NB4 (cell line): ENCODE measurements at regions not wholly inside any gene's neighbourhood (a gene's known extent, or its start where the extent isn't known, plus 50 kb on each side); places are given as distances from the start of the nearest gene placed in this dataset.

Experiments used
- DNase-seq: peaks from one replicate; pipeline ENCODE4 v3.0.0; 2010; ENCODE audit warnings: low read depth
- H3K4me3 ChIP-seq: one replicate; pipeline ENCODE4 v1.5.1; 2011; ENCODE audit warnings: mild to moderate bottlenecking, low read depth, low read length, moderate library complexity
- MYC ChIP-seq: IDR thresholded peaks from 2 replicates; pipeline ENCODE4 v1.6.1; 2011; ENCODE audit warnings: low read depth, low read length
- POLR2A ChIP-seq: IDR thresholded peaks from 2 replicates; pipeline ENCODE4 v1.6.1; 2011; ENCODE audit warnings: mild to moderate bottlenecking; ENCODE audit not compliant: insufficient read length; ENCODE audit errors: extremely low read depth
- TF ChIP-seq, protein P1 (sequence below): IDR thresholded peaks from one replicate; pipeline ENCODE4 v1.5.1; 2012; ENCODE audit warnings: low read depth, low read length
- TF ChIP-seq, protein P2 (sequence below): IDR thresholded peaks from 2 replicates; pipeline ENCODE4 v1.6.1; 2011; ENCODE audit warnings: low read depth, low read length

DNA sequence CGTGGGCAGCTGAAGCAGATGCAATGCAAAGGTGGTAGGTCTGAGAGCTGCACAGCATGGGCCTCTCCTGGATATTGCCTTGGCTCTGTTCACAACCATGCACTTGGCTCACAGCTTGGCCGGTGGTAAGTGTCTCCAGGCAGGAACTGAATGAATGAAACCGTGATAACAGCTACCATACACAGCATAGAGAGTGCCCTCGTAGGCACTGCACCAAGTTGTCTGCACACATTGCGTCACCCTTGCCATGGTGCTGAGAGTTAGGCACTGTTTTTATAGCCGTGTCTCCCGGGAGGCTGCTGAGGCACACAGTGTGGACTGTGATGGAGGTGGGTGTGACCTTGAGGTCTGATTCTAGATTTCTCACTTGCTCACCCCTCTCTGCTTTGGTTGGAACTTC is 157.6 kb upstream of the VASH1 start:
- TF ChIP-seq, protein P1, sequence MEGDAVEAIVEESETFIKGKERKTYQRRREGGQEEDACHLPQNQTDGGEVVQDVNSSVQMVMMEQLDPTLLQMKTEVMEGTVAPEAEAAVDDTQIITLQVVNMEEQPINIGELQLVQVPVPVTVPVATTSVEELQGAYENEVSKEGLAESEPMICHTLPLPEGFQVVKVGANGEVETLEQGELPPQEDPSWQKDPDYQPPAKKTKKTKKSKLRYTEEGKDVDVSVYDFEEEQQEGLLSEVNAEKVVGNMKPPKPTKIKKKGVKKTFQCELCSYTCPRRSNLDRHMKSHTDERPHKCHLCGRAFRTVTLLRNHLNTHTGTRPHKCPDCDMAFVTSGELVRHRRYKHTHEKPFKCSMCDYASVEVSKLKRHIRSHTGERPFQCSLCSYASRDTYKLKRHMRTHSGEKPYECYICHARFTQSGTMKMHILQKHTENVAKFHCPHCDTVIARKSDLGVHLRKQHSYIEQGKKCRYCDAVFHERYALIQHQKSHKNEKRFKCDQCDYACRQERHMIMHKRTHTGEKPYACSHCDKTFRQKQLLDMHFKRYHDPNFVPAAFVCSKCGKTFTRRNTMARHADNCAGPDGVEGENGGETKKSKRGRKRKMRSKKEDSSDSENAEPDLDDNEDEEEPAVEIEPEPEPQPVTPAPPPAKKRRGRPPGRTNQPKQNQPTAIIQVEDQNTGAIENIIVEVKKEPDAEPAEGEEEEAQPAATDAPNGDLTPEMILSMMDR = no peak
- no peak for TF ChIP-seq MYC
- TF ChIP-seq, protein P2, sequence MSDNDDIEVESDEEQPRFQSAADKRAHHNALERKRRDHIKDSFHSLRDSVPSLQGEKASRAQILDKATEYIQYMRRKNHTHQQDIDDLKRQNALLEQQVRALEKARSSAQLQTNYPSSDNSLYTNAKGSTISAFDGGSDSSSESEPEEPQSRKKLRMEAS = no peak
- peak; percentile 9 for DNase-seq
- H3K4me3 ChIP-seq = no peak overlapping the region

DNA sequence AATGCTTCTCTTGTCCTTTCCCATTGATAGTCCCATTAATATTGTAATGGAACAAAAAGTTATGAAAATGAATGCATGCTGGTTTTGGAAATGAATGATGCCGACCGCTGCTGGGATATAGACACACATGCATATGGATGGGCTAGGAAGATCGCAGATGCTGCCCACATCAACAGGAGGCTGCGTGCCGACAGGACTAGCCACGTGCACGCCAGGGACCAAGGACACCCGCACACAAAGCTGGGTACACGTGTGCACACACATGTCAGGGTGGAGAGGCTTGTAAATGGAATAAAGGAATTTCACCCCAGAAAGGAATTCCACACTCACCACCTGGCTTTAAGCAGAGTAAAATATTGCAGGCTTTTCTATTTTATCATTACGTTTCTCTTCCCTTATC is 153.8 kb upstream of the VASH1 start:
- no peak overlapping the region for H3K4me3 ChIP-seq
- TF ChIP-seq MYC = no peak
- TF ChIP-seq, protein P1 = no peak
- TF ChIP-seq, protein P2 = no peak
- no peak for TF ChIP-seq POLR2A
- no peak for DNase-seq

DNA sequence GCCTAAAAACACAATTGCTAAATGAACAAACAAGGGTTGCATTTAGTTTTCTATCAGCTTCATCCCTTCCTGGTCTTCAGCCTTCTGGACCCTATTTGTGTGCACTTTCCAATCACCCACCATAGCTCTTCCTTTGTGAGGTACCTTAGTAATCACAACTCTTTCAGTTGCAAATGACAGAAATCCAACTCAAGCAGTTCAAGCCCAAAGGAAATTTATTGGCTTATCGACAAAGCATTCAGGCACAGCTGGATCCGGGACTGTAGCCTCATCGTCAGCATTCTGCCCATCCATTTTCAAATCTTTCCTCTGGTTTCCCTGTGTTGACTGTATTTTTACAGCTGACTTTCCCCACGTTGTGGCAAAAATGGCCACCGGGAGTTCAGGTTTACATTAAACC is 148.6 kb upstream of the VASH1 start:
- TF ChIP-seq POLR2A (no peak), MYC (no peak)
- TF ChIP-seq, protein P1 = no peak
- TF ChIP-seq, protein P2 = no peak
- H3K4me3 ChIP-seq = no peak overlapping the region
- no peak for DNase-seq

DNA sequence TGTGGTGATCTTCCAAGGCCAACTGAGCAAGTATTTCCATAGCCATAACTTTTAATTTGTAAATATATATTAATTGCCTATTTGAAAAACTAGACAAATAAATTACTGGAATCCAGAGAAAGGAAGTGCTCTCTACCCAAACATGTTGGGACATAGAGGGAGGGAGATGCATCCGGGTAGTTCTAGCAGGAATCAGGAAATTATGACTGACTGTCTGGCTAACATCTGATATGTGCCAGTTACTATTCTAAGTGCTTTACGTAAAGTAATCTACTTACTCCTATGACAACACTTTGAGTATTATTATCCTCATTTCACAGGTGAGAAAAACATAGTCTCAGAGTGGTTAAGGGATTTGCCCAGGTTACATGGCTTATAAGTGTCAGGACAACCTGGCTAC is 147.7 kb upstream of the VASH1 start:
- no peak for DNase-seq
- TF ChIP-seq, protein P1 = no peak
- TF ChIP-seq, protein P2 = no peak
- TF ChIP-seq POLR2A (no peak), MYC (no peak)
- H3K4me3 ChIP-seq = no peak overlapping the region

DNA sequence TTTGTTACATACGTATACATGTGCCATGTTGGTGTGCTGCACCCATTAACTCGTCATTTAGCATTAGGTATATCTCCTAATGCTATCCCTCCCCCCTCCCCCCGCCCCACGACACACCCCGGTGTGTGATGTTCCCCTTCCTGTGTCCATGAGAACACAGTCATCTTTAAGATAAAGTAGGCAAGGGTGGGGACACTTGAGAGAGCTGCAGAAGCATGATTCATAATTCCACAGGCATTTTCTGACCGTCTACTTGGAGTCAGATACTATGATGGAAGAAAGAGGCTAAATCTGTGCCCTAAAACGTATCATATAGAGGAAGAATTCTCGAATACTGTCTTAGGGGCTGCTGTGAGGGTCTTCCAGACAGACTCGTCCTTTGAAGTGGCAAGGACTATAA is 145.9 kb upstream of the VASH1 start:
- H3K4me3 ChIP-seq = no peak overlapping the region
- TF ChIP-seq, protein P1 = no peak
- TF ChIP-seq, protein P2 = no peak
- TF ChIP-seq MYC (no peak), POLR2A (no peak)

DNA sequence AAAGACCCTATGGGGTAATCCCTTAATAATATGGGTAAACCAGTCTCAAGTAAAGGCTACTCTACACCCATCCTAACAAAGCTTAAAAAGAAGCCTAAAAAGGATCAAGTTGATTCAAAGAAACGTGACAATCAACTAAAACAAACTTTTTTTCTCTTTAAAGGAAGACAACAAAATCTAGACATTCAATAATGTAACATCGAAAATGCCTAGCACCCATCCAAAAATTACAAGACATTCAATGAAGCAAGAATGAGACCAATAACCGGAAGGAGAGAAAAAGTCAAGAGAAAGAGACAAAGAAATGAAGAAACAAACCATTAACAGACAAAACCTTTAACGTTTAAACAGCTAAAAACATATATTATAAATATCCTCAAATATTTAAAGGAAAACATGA is 143.8 kb upstream of the VASH1 start:
- TF ChIP-seq, protein P2 = no peak
- TF ChIP-seq, protein P1 = no peak
- TF ChIP-seq POLR2A = no peak
- TF ChIP-seq MYC = no peak
- DNase-seq = no peak
- no peak overlapping the region for H3K4me3 ChIP-seq

More for the DNA sequence above, 145.9 kb upstream of the VASH1 start:
- DNase-seq = no peak
